GM23338 (cell line): ENCODE measurements at regions not wholly inside any gene's neighbourhood (a gene's known extent, or its start where the extent isn't known, plus 50 kb on each side); places are given as distances from the start of the nearest gene placed in this dataset.

Experiments
- ATAC-seq: fragments of 200-7000 bp; cut with Tn5 transposase; 3 replicates; pipeline ENCODE4 v1.9.1; 2020
- DNase-seq: peaks from one replicate; pipeline ENCODE4 v3.0.0-alpha.2; 2015; ENCODE audit warnings: low spot score
- H2AFZ ChIP-seq: fragments of 200-600 bp; sonication (generic); 2 replicates; pipeline ENCODE4 v1.8.0; 2016; ENCODE audit warnings: antibody characterized with exemption, mild to moderate bottlenecking, moderate library complexity
- H3F3A ChIP-seq: fragments of 200-600 bp; sonication (generic); replicated peaks from 2 replicates; pipeline ENCODE4 v1.8.0; 2017; ENCODE audit warnings: antibody characterized with exemption, mixed run types, low read depth
- H3K27ac ChIP-seq: fragments of 200-600 bp; sonication (generic); 2 replicates; pipeline ENCODE4 v1.6.1; 2016; ENCODE audit warnings: low read depth
- H3K27me3 ChIP-seq: fragments of 200-600 bp; sonication (generic); 2 replicates; pipeline ENCODE4 v1.8.0; 2016; ENCODE audit warnings: mild to moderate bottlenecking, mixed run types, moderate library complexity; ENCODE audit not compliant: insufficient read depth
- H3K36me3 ChIP-seq: fragments of 200-600 bp; sonication (generic); 2 replicates; pipeline ENCODE4 v1.8.0; 2016; ENCODE audit warnings: mild to moderate bottlenecking; ENCODE audit not compliant: insufficient read depth
- H3K4me1 ChIP-seq: fragments of 200-600 bp; sonication (generic); 2 replicates; pipeline ENCODE4 v1.8.0; 2016; ENCODE audit warnings: mild to moderate bottlenecking, moderate library complexity; ENCODE audit not compliant: insufficient read depth
- H3K4me2 ChIP-seq: fragments of 200-600 bp; sonication (generic); 2 replicates; pipeline ENCODE4 v1.7.1; 2017; ENCODE audit warnings: mixed run types
- H3K4me3 ChIP-seq: fragments of 200-600 bp; sonication (generic); 2 replicates; pipeline ENCODE4 v1.6.1; 2016; ENCODE audit warnings: mixed run types
- H3K79me2 ChIP-seq: fragments of 200-600 bp; sonication (generic); replicated peaks from 2 replicates; pipeline ENCODE4 v1.8.0; 2017; ENCODE audit warnings: mild to moderate bottlenecking; ENCODE audit not compliant: insufficient read depth
- H3K9me2 ChIP-seq: fragments of 200-600 bp; sonication (generic); 2 replicates; pipeline ENCODE4 v1.8.0; 2017; ENCODE audit not compliant: insufficient read depth
- H4K20me1 ChIP-seq: fragments of 200-600 bp; sonication (generic); replicated peaks from 2 replicates; pipeline ENCODE4 v1.8.0; 2017; ENCODE audit warnings: mild to moderate bottlenecking; ENCODE audit not compliant: insufficient read depth
- H3K27ac Mint-ChIP-seq: 2 replicates; pipeline ENCODE4 v1.8.0; 2020; ENCODE audit warnings: inconsistent platforms, mild to moderate bottlenecking, moderate library complexity, mixed read lengths
- H3K27me3 Mint-ChIP-seq: 3 replicates; pipeline ENCODE4 v1.8.0; 2022; ENCODE audit warnings: low read depth, mild to moderate bottlenecking, moderate library complexity, mixed read lengths, inconsistent platforms; ENCODE audit not compliant: insufficient read depth, poor library complexity
- H3K36me3 Mint-ChIP-seq: 3 replicates; pipeline ENCODE4 v1.8.0; 2021; ENCODE audit warnings: low read depth, mild to moderate bottlenecking, inconsistent platforms, moderate library complexity, mixed read lengths
- H3K4me1 Mint-ChIP-seq: 3 replicates; pipeline ENCODE4 v1.8.0; 2020; ENCODE audit warnings: mild to moderate bottlenecking, inconsistent platforms, mixed read lengths
- H3K4me3 Mint-ChIP-seq: 3 replicates; pipeline ENCODE4 v1.8.0; 2021; ENCODE audit warnings: moderate library complexity, mild to moderate bottlenecking, inconsistent platforms, mixed read lengths
- H3K9me3 Mint-ChIP-seq: 3 replicates; pipeline ENCODE4 v1.8.0; 2020; ENCODE audit warnings: moderate library complexity, mild to moderate bottlenecking, inconsistent platforms, mixed read lengths
- CREB1 ChIP-seq: fragments of 250-450 bp; sonication (Bioruptor Pico); IDR thresholded peaks from 2 replicates; pipeline ENCODE4 v1.5.0; 2020; ENCODE audit warnings: low read depth, mild to moderate bottlenecking, moderate library complexity
- CTCF ChIP-seq, 2 experiments: fragments of 200-600 bp in 1 of 2; sonication (generic) in 1 of 2; conservative IDR thresholded peaks; 2 replicates each; pipeline versions ENCODE4 v1.5.1 to v1.6.1; 2016 to 2017; ENCODE audit warnings: antibody characterized with exemption in 2 of 2, low read depth in 2 of 2, mild to moderate bottlenecking in 2 of 2, moderate library complexity in 1 of 2
- EZH2 ChIP-seq: fragments of 200-600 bp; sonication (generic); IDR thresholded peaks from one replicate; pipeline ENCODE4 v1.8.0; 2017; ENCODE audit warnings: antibody characterized with exemption, mild to moderate bottlenecking, low read depth; ENCODE audit not compliant: unreplicated experiment
- EZH2phosphoT487 ChIP-seq: fragments of 200-600 bp; sonication (generic); IDR thresholded peaks from one replicate; pipeline ENCODE4 v1.8.1; 2018; ENCODE audit warnings: antibody characterized with exemption; ENCODE audit not compliant: unreplicated experiment
- POLR2AphosphoS5 ChIP-seq: IDR thresholded peaks from 2 replicates; pipeline ENCODE4 v1.6.1; 2016; ENCODE audit warnings: antibody characterized with exemption, low read depth
- STAT1 ChIP-seq: IDR thresholded peaks from one replicate; pipeline ENCODE4 v1.6.1; 2016; ENCODE audit warnings: antibody characterized with exemption; ENCODE audit not compliant: unreplicated experiment
- ZNF114 ChIP-seq: fragments of 250-450 bp; sonication (Bioruptor Pico); IDR thresholded peaks from 2 replicates; pipeline ENCODE4 v1.5.0; 2020; ENCODE audit warnings: mild to moderate bottlenecking, moderate library complexity
- ZNF331 ChIP-seq: fragments of 250-450 bp; sonication (Bioruptor Pico); IDR thresholded peaks from 2 replicates; pipeline ENCODE4 v1.5.0; 2020; ENCODE audit warnings: low read depth, mild to moderate bottlenecking, moderate library complexity

- H3K4me2 ChIP-seq: no peak overlapping the region
- ATAC-seq: no peak
These were observed 86.4 kb upstream of the TENT5A start for GRCh38 chr6:81838724-81839426.

GRCh38 chr6:81838031-81838430 is 85.5 kb upstream of the TENT5A start:
- no peak overlapping the region for H3K4me3 Mint-ChIP-seq
- no peaks in the 10 kb centered on the region for H3K79me2 ChIP-seq
- peaks cover 6% of the 10 kb centered on the region; the same call in 1 of the 2 replicates for H3K9me2 ChIP-seq
- H3K9me3 Mint-ChIP-seq: no peaks in the 10 kb centered on the region
- H3K27me3 Mint-ChIP-seq: peaks cover 1% of the 10 kb centered on the region
- no peaks in the 10 kb centered on the region for H3K27me3 ChIP-seq
- TF ChIP-seq CREB1 (no peak), ZNF114 (CRISPR knock-in tag) (no peak)
- H3K27ac Mint-ChIP-seq: no peak overlapping the region
- no peaks in the 10 kb centered on the region for H3K36me3 Mint-ChIP-seq
- no peak overlapping the region for H3K4me2 ChIP-seq
- H4K20me1 ChIP-seq: no peaks in the 10 kb centered on the region
- no peak overlapping the region for H2AFZ ChIP-seq
- no peak overlapping the region for H3K4me3 ChIP-seq
- ATAC-seq (no peak), DNase-seq (no peak)
- no peaks in the 10 kb centered on the region for H3F3A ChIP-seq
- H3K27ac ChIP-seq: no peak overlapping the region
- no peaks in the 10 kb centered on the region for H3K36me3 ChIP-seq
- H3K4me1 Mint-ChIP-seq: no peaks in the 10 kb centered on the region
- no peaks in the 10 kb centered on the region for H3K4me1 ChIP-seq

More at GRCh38 chr6:81838724-81839426, 86.4 kb upstream of the TENT5A start:
- Mint-ChIP-seq H3K4me3 (no peak overlapping the region), H3K9me3 (no peaks in the 10 kb centered on the region), H3K27ac (no peak overlapping the region), H3K4me1 (no peaks in the 10 kb centered on the region), H3K36me3 (no peaks in the 10 kb centered on the region), H3K27me3 (peaks cover 1% of the 10 kb centered on the region)
- peaks cover 6% of the 10 kb centered on the region; the same call in 1 of the 2 replicates for H3K9me2 ChIP-seq
- DNase-seq: peak; percentile 9
- H2AFZ ChIP-seq: no peak overlapping the region
- no peaks in the 10 kb centered on the region for H3K79me2 ChIP-seq
- no peaks in the 10 kb centered on the region for H4K20me1 ChIP-seq
- H3F3A ChIP-seq: no peaks in the 10 kb centered on the region
- H3K4me3 ChIP-seq: no peak overlapping the region
- TF ChIP-seq EZH2phosphoT487 (no peak), STAT1 (no peak), CTCF (conservative IDR thresholded peaks at IDR 0.05; ENCODE audit: low read depth in 2 of 2) (peak; percentile 28 to 40; a peak in 2 of 4 replicates), EZH2 (no peak), ZNF331 (no peak), POLR2AphosphoS5 (no peak), CREB1 (no peak)
- H3K4me1 ChIP-seq: no peaks in the 10 kb centered on the region
- no peaks in the 10 kb centered on the region for H3K36me3 ChIP-seq
- H3K27ac ChIP-seq: no peak overlapping the region
- no peaks in the 10 kb centered on the region for H3K27me3 ChIP-seq

GRCh38 chr6:81834141-81834681 is 81.7 kb upstream of the TENT5A start:
- TF ChIP-seq STAT1: no peak
- no peak overlapping the region for H3K27ac ChIP-seq
- H3K27me3 ChIP-seq: no peaks in the 10 kb centered on the region
- Mint-ChIP-seq H3K27ac (no peak overlapping the region), H3K9me3 (no peaks in the 10 kb centered on the region), H3K36me3 (no peaks in the 10 kb centered on the region), H3K27me3 (peaks cover 1% of the 10 kb centered on the region), H3K4me1 (no peaks in the 10 kb centered on the region), H3K4me3 (no peak overlapping the region)
- peaks cover 6% of the 10 kb centered on the region; the same call in 1 of the 2 replicates for H3K9me2 ChIP-seq
- no peak for ATAC-seq
- peak overlapping the region; percentile 35; the same call in 1 of the 2 replicates for H2AFZ ChIP-seq
- no peaks in the 10 kb centered on the region for H3F3A ChIP-seq
- no peaks in the 10 kb centered on the region for H3K4me1 ChIP-seq
- H4K20me1 ChIP-seq: no peaks in the 10 kb centered on the region
- H3K4me2 ChIP-seq: no peak overlapping the region
- no peak for DNase-seq
- no peaks in the 10 kb centered on the region for H3K36me3 ChIP-seq
- no peak overlapping the region for H3K4me3 ChIP-seq
- no peaks in the 10 kb centered on the region for H3K79me2 ChIP-seq
